MM.1S (cell line): ENCODE measurements at regions not wholly inside any gene's neighbourhood (a gene's known extent, or its start where the extent isn't known, plus 50 kb on each side); places are given as distances from the start of the nearest gene placed in this dataset.

Experiments
- EZH2 ChIP-seq: fragments of 300-600 bp; sonication (generic); optimal IDR thresholded peaks from 2 replicates; pipeline ENCODE3; 2017; ENCODE audit warnings: low read depth, mild to moderate bottlenecking, antibody characterized with exemption, low read length, mixed read lengths
- EZH2phosphoT487 ChIP-seq: fragments of 300-600 bp; sonication (generic); IDR thresholded peaks from 2 replicates; pipeline ENCODE4 v1.6.1; 2018; ENCODE audit warnings: antibody characterized with exemption, low read length

DNA sequence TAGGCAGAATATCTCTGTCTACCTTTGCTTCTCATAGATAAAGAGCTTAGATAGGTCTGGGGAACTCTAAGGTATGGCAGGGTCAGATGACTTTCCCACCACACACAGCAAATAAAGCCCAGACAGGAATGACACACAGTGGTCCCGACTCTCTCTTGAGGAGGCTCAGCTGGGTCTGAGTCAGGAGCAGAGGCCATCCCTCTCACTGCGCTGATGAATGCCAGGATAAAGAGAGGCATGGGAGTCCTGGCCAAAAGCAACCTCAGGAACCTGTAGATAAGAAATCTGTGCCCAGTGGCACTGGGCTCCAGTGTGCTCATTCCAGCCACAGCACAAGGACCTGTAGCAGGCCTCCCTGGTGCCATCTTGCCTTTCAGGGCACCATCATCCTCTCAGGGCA lies 129.4 kb upstream of the PARP11 start:
- TF ChIP-seq EZH2phosphoT487 (no peak), EZH2 (no peak)
